Activated CD8-positive, alpha-beta memory T cell treated with anti-CD3 and anti-CD28 coated beads, Interleukin-2, amount 50 U/mL, for 48 hours (primary cell): ENCODE measurements at regions not wholly inside any gene's neighbourhood (a gene's known extent, or its start where the extent isn't known, plus 50 kb on each side); places are given as distances from the start of the nearest gene placed in this dataset.
"Not testable (repeated sequence)": the region's sequence is repeated elsewhere in the genome, so short reads cannot be mapped to it uniquely, and the experiment has no call there.

ENCODE experiments used
- DNase-seq: peaks from one replicate; pipeline ENCODE4 v3.0.0-alpha.2; 2020

DNA sequence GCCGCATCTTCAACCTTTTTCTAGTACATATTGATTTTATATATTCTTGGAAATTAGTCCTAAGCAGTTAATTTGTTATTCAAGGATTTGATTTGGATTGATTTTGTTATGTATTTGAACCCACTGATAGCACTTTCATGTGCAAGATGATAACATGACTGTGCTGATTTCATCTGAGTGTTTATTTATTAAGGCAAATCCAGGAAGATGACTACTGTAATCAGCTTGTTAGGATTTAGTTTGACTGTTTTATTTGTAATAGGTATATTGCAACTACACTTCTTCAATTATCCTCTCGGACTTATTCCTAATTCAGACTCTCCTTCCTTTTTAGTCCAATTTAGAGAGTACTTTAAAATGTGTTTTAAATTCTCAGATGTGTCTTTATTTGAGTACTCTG is 75.1 kb upstream of the PRKG1 start:
- DNase-seq = no peak

DNA sequence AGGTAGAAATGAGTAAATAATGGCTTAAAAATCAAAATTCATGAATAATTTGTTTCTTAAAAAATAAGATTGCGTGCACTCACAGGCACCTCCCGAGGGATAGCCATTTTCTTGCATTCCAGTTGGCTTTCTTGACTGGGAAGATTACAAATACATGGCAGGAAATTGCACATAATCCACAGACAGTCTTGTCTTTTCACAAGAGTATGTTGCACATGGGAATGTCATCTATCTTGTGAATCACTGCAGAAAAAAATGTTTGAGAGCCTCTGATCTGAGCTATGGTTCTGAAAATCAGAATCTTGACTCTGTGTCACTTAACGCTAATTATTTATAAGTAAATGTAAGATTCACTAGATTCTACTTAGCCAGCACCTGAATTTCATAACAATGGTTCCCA is 74.1 kb upstream of the PRKG1 start:
- DNase-seq = no peak

DNA sequence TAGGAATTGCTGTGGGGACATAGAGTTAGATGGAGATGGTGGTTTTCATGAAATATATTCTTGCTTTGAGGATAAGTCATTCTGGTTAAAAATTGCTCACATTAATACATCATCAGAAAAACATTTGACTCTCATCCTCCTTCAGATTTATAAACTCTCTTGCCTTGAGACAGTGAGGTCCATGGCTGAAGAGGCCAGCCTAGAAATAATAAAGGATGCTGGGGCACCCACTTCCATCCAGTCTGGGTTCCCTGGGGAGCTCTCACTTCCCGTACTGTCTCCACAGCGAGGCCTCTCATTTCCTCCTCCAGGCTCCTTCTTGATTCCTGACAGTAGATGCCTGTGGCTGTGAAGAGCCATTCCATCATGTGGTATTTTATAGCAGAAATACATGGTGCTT is 73.3 kb upstream of the PRKG1 start:
- no peak for DNase-seq

DNA sequence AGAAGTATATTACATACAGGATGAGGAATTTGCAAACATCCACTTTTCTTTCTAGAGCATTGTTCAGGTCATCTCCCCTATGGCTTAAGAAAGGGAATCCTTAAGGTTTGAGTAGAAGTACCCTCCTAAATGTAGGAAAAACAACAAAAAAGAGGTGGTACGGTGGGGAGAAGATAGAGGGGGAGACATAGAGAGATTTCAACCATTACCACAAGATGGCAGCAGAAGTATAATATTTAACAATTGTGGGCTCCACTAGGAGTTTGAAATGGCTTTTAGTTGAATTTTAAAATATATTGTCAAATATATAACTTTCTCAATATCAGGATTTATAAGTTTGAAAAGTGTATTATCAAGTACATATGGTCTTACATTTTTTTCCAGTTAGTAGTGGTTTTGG is 72.7 kb upstream of the PRKG1 start:
- DNase-seq = no peak

DNA sequence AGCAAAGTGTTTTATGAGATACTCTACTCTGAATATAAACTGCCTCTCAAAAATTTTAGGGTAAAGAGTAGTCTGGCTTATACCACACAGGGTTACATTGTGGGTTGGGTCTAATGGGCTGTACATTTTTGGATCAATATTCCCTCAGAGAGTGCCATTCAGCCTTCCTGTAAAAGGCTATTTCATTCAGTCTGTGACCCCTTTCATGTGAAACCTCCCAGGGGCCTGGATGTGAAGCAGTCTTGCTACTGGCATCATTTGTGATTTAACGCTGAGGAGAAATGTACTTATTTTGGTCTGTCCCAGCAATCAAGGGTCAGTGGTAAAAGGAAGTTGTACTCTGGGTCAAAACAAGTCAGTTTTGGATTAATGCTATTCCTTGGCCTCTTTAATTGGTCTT is 71.8 kb upstream of the PRKG1 start:
- no peak for DNase-seq

DNA sequence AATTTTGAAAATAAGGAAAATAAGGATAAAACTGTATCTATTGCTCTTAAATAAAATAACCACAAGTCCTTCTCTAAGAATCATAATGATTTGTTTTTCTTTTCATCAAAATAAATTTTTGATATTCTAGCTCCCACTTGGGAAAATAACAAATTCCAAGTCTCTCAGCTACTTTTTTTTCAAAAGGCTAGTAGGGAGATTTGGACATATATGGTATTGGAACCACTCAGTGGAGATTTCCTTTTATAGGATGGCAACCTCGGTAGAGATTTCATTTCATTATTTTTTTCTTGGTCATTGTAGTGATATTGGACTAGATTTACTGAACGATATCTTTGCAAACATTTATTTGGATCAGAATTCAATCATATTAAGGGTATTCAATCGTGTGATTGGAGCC is 69.5 kb upstream of the PRKG1 start:
- DNase-seq = no peak

DNA sequence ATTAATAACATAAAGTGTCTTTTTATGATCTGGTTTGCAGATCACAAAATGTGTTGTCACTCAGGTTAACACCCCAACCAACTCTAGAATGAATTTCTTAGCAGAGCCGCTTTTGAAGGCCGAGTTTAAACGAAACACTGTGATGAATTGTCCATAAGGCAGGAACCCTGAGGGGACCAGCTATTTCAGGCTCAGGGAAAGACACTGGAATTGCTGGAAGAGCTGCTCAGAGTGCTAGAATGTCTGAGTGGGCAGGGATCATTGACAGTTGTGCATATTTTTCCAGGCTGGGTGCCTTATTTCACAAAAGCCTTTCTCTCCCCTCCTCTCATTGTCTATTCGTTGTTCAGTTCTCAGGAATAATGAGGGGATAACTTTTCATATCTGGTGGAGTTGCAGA is 68.7 kb upstream of the PRKG1 start:
- DNase-seq = no peak

DNA sequence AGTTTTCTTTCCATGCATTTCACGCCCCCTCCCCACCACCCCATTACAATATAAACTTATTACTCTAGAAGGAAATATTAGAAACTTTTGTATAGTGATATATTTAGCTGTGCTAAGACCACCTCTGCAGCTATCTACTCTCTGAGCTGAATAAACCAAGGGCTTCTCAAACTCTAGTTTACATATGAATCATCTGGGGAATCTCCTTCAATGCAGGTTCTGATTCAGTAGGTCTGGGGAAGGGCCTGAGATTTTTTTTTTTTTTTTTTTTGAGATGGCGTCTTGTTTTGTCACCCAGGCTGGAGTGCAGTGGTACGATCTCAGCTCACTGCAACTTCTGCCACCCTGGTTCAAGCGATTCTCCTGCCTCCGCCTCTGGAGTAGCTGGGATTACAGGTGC is 67.6 kb upstream of the PRKG1 start:
- no peak for DNase-seq

DNA sequence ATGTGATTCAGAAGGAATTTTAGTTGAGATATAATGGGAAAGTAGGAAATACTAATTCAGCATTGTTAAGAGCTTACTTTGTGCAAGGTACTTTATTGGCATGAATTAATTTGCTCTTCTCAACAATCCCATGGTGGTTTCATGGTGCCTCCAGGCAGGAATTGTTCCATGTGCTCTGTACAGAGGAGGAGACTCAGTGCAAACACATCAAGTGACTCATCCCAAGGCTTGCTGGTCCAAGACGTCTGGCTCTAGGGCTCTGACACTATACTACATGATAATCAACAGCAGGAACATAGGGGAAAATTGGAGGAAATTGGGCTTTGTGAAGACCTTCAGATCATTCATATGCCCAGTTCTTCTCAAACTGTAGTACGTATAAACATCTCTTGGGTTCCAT is 66.5 kb upstream of the PRKG1 start:
- no peak for DNase-seq

DNA sequence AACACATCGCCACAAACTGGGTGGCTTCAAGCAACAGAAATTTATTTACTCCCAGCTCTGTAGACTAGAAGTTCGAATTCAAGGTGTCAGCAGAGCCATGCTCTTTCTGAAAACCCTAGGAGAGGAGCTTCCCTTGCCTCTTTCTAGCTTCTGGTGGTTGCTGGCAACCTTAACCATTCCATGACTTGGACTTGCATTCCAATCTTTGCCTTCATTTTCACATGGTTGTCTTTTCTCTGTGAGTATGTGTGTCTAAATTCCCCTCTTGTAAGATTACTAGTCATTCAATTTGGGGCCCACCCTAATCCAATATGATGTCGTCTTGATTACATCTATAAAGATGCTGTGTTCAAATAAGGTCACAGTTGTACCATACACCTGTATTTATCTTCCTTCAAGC is 65.9 kb upstream of the PRKG1 start:
- no peak for DNase-seq

DNA sequence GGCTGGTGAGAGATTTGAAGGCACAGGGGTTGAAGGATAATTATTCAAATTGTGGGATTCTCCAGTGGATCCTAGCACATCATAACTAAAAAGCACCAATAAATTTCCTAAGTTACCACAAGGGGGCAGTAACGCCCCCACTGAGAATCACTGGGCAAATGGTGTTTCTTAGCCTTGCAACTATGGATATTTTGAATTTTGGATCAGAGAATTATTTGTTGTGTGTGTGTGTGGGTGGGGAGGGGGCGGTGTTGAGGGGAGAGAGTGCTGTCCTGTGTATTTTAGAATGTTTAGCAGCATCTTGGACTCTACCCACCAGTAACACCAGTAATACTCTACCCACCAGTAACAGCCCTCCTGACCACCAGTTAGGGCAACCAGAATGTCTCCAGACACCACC is 63.3 kb upstream of the PRKG1 start:
- DNase-seq = no peak

DNA sequence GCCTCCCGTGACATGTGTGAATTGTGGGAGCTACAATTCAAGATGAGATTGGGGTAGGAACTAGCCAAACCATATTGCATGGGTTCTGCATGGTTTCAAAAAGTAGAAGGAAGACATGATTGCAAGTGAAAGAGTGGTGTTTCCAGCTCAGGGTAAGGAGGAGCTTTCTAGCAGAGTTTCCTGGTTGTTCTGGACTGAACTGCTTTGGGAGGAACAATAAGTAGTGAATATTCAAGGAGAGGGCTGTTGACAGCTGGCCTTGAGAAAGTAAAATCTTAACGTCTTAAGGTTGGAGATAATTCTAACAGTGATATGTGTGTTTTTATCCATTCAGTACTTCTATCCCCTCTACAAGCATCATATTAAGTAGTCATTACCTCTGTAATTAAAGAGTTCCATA is 62.2 kb upstream of the PRKG1 start:
- DNase-seq = no peak

DNA sequence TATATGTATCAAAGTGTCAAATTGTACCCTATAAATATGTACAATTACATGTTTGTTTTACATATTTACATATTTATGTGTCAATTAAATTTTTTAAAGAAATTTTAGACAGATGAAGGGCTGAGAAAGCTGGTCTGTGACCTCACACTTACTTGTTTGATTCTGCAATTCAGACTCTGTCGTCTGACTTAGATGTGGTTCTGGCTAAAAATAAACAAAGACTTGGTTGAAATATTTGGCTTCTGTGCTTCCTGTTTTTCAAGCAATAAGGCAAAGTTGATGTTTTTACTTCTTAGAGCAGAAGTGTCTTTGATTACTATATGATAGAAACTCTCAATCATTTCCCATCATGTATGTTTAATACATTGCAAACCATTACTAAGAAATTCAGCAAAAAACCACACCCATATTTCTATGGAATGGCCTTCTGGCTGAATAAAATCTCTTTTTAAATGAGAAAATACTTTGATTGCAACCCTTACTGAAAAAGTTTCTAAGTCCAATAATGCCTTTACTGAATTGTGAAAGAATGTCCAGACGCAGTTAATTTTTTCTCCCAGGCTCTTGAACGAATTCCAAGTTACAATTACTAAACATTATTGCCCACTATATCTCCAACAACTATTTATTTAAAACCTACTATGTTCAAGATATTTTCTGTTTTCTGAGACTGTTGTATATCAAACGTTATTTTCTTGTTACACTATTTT is 59.5 kb upstream of the PRKG1 start:
- DNase-seq = no peak

DNA sequence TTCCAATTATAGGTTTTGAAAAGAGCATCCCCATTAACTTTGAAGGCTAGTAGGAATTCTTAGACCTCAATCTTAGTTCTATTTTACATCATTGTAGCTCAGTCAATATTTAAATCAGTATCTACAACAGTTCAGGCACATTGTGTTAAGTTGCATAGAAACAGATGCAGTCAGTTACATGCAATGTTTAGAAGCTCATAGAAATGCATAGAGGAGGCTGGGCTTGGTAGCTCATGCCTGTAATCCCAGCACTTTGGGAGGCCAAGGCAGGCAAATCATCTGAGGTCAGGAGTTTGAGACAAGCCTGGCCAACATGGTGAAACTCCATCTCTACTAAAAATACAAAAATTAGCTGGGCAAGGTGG is 58.9 kb upstream of the PRKG1 start:
- DNase-seq = not testable (repeated sequence)

DNA sequence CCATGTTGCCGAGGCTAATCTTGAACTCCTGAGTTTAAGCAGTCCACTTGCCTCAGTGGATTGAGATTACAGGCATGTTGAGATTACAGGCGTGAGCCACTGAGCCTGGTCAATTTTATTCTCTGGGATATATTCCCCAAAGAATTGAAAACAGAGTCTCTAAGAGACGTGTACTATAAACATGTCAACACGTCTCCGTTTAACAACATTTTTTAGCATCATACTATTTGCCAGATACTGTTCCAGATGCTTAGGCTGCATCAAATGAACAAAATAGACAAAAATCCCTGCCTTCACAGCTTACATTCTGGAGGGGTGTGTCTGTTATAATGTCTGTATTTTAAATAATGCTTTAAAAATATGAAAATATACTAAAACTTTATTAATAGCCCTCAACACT is 54.1 kb upstream of the PRKG1 start:
- DNase-seq = no peak

DNA sequence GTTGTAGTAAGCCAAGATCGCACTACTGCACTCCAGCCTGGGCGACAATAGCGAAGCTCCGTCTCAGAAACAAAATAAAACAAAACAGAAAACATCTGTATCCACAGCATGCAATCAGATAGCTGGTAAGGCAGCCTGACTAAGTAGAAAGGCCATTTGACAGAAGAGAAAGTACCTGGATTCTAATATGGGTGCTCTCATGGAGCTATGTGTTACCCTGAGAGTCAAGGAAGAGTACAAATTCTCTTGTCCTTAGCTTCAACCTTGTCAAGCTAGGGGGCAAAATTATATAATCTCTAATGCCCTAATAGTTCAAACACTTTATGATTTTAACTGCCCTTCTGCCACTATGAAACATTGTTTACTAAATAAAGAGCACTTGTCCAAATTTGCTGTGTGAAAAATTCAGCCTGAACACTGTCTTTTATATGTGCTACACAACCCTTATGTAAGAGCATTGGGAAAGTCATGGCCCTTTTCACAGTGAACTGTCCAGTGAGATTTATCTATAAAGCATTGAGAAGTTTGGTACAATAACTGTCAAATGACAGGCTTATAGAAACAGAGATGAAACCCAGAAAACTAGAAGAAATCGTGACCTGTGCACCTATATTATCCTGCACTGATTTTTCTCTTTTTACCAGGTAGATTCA is 51.2 kb upstream of the PRKG1 start:
- DNase-seq = no peak

DNA sequence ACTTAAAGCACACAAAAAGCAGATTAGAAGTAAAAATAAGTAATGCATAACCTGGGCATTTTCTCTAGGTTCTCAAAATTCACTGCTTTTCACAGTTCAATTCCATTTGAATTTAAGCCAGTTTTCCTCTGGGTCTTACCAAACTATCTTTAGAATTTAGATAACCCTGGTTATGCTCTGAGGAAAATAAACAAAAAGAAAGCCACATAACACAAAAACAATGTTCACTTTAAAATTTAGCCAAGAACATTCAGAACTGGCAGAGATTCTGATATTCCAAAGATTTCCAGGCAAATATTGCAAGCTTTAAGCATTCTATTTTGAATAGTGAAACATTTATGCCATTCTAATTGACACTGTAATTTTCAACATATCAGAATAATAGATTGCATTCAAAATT is 50.7 kb upstream of the PRKG1 start:
- DNase-seq = no peak
